ENCODE measurements at regions not wholly inside any gene's neighbourhood (a gene's known extent, or its start where the extent isn't known, plus 50 kb on each side); places are given as distances from the start of the nearest gene placed in this dataset.

GRCh38 chr4:33625748-33626147 lies 2618.6 kb downstream of the ARAP2 start:
- no peak for TF ChIP-seq CTCF (IDR thresholded peaks at IDR 0.05)
- no peak for TF ChIP-seq POLR2A (IDR thresholded peaks at IDR 0.05)
